WERI-Rb-1 (cell line): ENCODE measurements at regions not wholly inside any gene's neighbourhood (a gene's known extent, or its start where the extent isn't known, plus 50 kb on each side); places are given as distances from the start of the nearest gene placed in this dataset.
"Not testable (repeated sequence)": the region's sequence is repeated elsewhere in the genome, so short reads cannot be mapped to it uniquely, and the experiment has no call there.

ENCODE experiments used
- DNase-seq: peaks from one replicate; pipeline ENCODE4 v3.0.0-alpha.2; 2020
- H3K27ac ChIP-seq: fragments of 250-450 bp; sonication (Bioruptor Pico); 2 replicates; pipeline ENCODE4 v1.5.1; 2020; ENCODE audit warnings: mild to moderate bottlenecking, moderate library complexity
- H3K27me3 ChIP-seq: fragments of 250-450 bp; sonication (Bioruptor Pico); 2 replicates; pipeline ENCODE4 v1.5.1; 2021; ENCODE audit warnings: mild to moderate bottlenecking, low read depth, moderate library complexity; ENCODE audit not compliant: insufficient read depth, severe bottlenecking
- H3K36me3 ChIP-seq: fragments of 250-450 bp; sonication (Bioruptor Pico); 2 replicates; pipeline ENCODE4 v1.5.1; 2020; ENCODE audit warnings: mild to moderate bottlenecking, moderate library complexity
- H3K4me3 ChIP-seq: 2 replicates; pipeline ENCODE4 v1.5.1; 2011; ENCODE audit warnings: low read depth, mild to moderate bottlenecking, control low read depth, low read length
- H3K9me3 ChIP-seq: fragments of 250-450 bp; sonication (Bioruptor Pico); 2 replicates; pipeline ENCODE4 v1.5.1; 2021; ENCODE audit warnings: mild to moderate bottlenecking, moderate library complexity; ENCODE audit not compliant: severe bottlenecking
- CTCF ChIP-seq: IDR thresholded peaks from 2 replicates; pipeline ENCODE4 v1.5.1; 2011; ENCODE audit warnings: low read depth, mild to moderate bottlenecking, control low read depth, inconsistent platforms, low read length

GRCh38 chr1:69086148-69086547, 481.6 kb upstream of the LRRC7 start:
- H3K36me3 ChIP-seq = no peaks in the 10 kb centered on the region
- no peak overlapping the region for H3K27ac ChIP-seq
- no peak for TF ChIP-seq CTCF
- no peaks in the 10 kb centered on the region for H3K27me3 ChIP-seq
- DNase-seq = no peak
- no peaks in the 10 kb centered on the region for H3K9me3 ChIP-seq
- no peak overlapping the region for H3K4me3 ChIP-seq

GRCh38 chr1:69088571-69088970, 479.2 kb upstream of the LRRC7 start:
- TF ChIP-seq CTCF = no peak
- no peak overlapping the region for H3K27ac ChIP-seq
- H3K36me3 ChIP-seq = no peaks in the 10 kb centered on the region
- no peak for DNase-seq
- H3K9me3 ChIP-seq = no peaks in the 10 kb centered on the region
- no peaks in the 10 kb centered on the region for H3K27me3 ChIP-seq
- H3K4me3 ChIP-seq = no peak overlapping the region

GRCh38 chr1:69090170-69090569, 477.6 kb upstream of the LRRC7 start:
- Histone ChIP-seq H3K36me3 (no peaks in the 10 kb centered on the region), H3K27ac (no peak overlapping the region), H3K9me3 (no peaks in the 10 kb centered on the region), H3K4me3 (no peak overlapping the region), H3K27me3 (no peaks in the 10 kb centered on the region)
- TF ChIP-seq CTCF = no peak
- no peak for DNase-seq

GRCh38 chr1:69090752-69091151, 477.0 kb upstream of the LRRC7 start:
- Histone ChIP-seq H3K27ac (no peak overlapping the region), H3K4me3 (no peak overlapping the region), H3K27me3 (no peaks in the 10 kb centered on the region), H3K36me3 (no peaks in the 10 kb centered on the region), H3K9me3 (no peaks in the 10 kb centered on the region)
- TF ChIP-seq CTCF = no peak
- DNase-seq = no peak

- H3K9me3 ChIP-seq, H3K27ac ChIP-seq, H3K36me3 ChIP-seq, DNase-seq, H3K4me3 ChIP-seq, H3K27me3 ChIP-seq: not testable (repeated sequence)
These were observed 465.7 kb upstream of the LRRC7 start for GRCh38 chr1:69102058-69102457.

GRCh38 chr1:69103213-69103612, 464.5 kb upstream of the LRRC7 start:
- no peak overlapping the region for H3K27ac ChIP-seq
- no peaks in the 10 kb centered on the region for H3K36me3 ChIP-seq
- no peak for DNase-seq
- no peak overlapping the region for H3K4me3 ChIP-seq
- no peaks in the 10 kb centered on the region for H3K9me3 ChIP-seq
- TF ChIP-seq CTCF = no peak
- H3K27me3 ChIP-seq = no peaks in the 10 kb centered on the region
